HG03064 (cell line): ENCODE measurements at regions not wholly inside any gene's neighbourhood (a gene's known extent, or its start where the extent isn't known, plus 50 kb on each side); places are given as distances from the start of the nearest gene placed in this dataset.
"Not testable (repeated sequence)": the region's sequence is repeated elsewhere in the genome, so short reads cannot be mapped to it uniquely, and the experiment has no call there.

Experiments
- ATAC-seq: cut with Tn5 transposase; IDR thresholded peaks from one replicate; pipeline ENCODE4 v1.9.1; 2021; ENCODE audit warnings: low read depth; ENCODE audit not compliant: unreplicated experiment

DNA sequence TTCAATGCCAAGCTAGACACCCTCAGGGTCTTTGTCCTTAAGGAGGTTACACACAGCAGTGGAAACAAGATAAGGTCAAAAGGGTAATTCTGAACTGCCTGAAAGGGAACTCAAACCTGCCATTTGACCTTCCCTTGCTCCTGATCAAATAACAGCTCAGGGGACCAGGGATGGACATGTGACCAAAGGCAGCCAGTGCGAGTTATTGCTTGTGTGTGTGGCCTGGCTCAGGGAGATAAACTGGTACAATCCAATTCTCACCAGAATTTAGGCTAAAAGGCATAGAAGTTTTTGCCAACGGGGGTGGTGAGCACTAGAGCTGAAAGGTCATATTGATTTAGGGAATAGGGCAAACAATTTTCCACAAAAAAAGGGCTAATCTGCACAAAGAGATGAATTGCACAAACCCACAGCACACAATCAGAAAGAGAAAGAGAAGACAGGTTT lies 349.9 kb upstream of the AUTS2 start:
- ATAC-seq, result not testable (repeated sequence)

- no peak for ATAC-seq
These were observed 347.3 kb upstream of the AUTS2 start for GRCh38 chr7:69250958-69251357.

GRCh38 chr7:69254643-69255042 lies 343.6 kb upstream of the AUTS2 start:
- no peak for ATAC-seq

GRCh38 chr7:69256634-69257081 lies 341.6 kb upstream of the AUTS2 start:
- no peak for ATAC-seq

GRCh38 chr7:69257592-69257991 lies 340.7 kb upstream of the AUTS2 start:
- ATAC-seq, result no peak

GRCh38 chr7:69259445-69259844 lies 338.8 kb upstream of the AUTS2 start:
- no peak for ATAC-seq

DNA sequence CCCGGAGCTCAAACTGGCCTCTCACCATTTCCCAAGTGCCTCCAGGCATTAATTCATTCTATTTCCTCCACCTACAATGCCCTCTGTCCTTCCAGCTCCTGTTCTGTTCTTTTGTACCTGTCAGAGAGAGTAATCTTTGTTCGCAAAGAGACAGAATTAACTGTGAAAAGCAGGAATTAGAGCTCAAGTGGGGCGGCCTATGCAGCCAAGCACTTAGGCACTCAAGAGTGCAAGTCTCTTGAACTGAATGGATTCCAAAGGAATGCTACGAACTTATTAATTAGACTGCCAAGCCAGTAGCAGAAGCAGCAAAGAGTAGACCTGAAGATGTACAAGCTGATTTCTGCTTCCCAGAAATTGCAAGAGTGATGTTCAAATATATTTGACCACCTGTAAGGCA lies 338.3 kb upstream of the AUTS2 start:
- ATAC-seq, result no peak

DNA sequence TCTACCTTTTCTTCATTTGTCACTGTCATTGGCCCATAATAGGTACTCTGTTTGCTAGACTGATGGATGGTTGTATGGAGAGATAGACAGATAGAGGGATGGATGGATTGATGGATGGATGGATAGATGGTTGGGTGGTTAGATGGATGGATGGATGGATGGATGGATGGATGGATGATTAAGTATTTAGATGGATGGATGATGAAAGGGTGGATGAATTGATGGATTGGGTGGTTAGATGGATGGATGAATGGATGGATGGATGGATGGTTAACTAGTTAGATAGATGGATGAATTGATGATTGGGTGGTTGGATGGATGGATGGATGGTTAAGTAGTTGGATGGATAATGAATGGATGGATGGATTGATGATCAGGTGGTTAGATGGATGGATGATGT lies 334.7 kb upstream of the AUTS2 start:
- ATAC-seq, result no peak

DNA sequence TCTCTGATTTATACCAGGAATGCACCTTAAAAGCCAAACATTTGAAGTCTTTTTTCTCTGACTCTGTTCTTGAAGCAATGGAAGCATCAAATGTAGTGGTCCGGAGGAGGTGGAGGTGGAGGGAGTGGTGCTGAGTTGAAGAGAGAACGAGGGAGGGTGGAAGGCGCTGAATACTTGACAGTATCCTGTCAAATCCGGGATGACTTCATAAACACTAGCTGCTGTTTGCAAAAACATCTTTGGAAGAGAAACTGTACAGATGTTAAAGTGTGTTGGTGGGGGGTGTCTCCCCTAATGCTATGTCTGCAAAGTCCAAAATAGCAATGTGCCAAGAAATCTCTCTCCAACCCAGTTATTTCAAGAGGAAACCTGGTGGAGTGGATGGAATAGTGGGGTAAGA lies 328.5 kb upstream of the AUTS2 start:
- no peak for ATAC-seq

- no peak for ATAC-seq
These were observed 326.2 kb upstream of the AUTS2 start for GRCh38 chr7:69272101-69272500.

GRCh38 chr7:69276011-69276729 lies 322.1 kb upstream of the AUTS2 start:
- no peak for ATAC-seq

DNA sequence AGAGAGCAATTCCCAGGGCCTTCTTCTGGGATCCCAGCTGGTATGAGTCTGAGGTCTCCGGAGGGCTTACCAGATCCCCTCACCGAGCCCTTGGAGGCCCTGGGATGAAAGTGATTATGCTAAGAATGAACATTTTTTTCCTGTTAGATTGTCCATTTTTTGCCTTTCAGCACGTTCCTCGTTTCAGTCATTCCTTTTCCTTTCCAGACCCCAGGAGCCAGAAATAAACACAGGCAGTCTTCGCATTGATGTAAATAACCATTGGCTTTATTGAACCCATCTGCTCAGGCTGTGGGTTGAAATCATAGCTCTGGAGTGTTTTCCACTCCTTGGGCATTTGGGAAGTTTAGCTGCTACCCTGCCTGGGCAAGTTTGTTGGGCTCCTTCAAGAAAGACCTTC lies 320.9 kb upstream of the AUTS2 start:
- ATAC-seq, result no peak

GRCh38 chr7:69282946-69283345 lies 315.3 kb upstream of the AUTS2 start:
- ATAC-seq, result no peak

GRCh38 chr7:69283421-69283820 lies 314.9 kb upstream of the AUTS2 start:
- no peak for ATAC-seq

- ATAC-seq, result no peak
These were observed 312.4 kb upstream of the AUTS2 start for GRCh38 chr7:69285854-69286253.

DNA sequence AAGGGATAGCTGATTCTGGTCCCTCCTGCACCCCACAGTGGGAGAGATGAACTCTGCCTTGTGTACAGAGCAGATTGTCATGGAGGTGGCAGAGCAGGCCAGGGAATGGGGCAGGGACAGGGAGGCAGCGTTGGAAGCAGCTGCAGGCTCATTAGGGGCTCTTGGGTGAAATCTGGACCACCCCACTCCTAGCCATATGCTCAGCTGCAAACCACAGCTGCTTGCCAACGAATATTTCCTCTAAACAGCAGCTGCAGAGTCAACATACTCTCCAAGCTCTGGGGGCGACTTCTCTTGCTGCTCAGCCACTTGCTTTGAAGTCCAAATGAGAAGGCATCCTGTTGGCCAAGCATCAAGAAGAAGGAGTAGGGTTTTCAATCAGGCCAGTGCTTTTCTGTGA lies 302.3 kb upstream of the AUTS2 start:
- no peak for ATAC-seq

GRCh38 chr7:69301253-69301652 lies 297.0 kb upstream of the AUTS2 start:
- no peak for ATAC-seq

DNA sequence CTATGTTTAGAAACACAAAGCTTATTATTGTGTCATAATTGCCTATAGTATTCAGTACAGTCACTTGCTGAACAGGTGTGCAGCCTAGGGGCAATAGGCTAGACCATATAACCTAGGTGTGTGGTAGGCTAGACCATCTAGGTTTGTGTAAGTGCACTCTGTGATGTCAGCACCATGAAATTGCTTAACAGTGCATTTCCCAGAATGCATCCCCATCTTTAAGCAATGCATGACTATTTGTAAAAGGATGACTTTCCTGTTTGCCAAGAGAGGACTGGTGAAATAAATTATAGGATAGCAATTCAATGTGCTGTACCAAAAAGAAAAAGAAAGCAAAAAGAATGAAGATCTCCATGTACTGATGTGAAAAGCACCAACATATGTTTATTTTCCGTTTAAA lies 288.7 kb upstream of the AUTS2 start:
- no peak for ATAC-seq

DNA sequence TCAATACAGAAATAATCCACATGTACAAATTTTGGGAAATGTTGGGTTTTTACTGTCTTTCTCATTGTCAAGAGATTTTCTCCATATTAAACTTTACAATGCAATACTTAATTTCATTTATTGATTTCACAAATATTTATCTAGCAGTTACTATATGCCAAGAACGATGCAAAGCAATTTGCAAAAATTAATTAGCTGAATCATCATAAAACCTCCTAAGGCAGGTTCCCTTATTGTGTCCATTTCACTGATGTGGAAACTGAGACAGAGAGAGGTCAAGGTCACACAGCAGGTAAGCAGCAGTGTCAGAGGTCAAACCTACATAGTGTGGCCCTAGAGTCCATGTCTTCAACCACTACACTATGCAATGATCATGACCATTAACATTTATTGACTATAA lies 286.8 kb upstream of the AUTS2 start:
- ATAC-seq, result no peak

DNA sequence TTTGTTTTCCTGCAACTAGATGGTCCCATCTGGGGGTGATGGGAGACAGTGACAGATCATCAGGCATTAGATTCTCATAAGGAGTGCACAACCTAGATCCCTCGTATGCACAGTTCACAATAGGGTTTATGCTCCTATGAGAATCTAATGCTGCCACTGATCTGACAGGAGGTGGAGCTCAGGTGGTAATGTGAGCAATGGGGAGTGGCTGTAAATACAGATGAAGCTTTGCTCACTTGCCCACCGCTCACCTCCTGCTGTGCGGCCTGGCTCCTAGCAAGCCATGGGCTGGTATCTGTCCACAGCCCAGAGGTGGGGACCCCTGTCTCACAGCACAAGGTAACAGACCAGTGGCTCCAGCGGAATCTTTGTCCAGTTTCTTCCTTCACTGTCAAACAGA lies 284.4 kb upstream of the AUTS2 start:
- ATAC-seq, result not testable (repeated sequence)

DNA sequence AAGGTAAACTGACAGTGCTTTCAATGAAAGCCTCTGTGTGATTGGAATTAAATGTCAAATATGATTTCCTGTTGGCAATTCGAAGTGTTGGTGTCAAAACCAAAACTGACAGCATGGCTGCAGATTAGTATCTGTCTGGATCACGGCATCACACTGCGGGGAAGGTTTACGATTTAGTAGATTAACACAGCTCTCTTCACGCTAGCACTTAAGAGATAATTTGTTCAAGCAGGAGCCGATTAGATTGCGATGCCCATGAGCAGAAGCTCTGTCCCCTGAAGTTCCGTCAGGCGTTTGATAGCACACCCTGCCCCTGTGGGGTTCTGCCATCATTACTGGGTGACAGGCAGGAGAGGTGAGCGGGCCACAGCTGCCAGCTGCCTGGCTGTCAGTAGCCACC lies 279.5 kb upstream of the AUTS2 start:
- no peak for ATAC-seq

DNA sequence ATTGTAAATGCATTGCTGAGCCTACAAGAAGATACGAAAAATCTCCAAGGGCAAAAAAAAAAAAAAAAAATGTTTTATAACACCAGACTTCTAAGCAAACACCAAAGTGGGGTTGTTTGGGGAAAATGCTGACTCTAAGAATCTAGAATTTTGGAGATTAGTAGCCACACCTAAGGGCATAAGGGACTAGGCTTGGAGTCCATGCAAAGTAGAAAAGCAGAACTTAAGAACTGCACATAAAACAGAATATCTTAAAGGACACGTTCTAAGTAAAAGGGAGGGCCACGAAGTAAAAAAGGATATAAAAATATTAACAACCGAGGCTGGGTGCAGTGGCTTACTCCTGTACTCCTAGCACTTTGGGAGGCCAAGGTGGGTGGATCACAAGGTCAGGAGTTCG lies 269.8 kb upstream of the AUTS2 start:
- no peak for ATAC-seq

DNA sequence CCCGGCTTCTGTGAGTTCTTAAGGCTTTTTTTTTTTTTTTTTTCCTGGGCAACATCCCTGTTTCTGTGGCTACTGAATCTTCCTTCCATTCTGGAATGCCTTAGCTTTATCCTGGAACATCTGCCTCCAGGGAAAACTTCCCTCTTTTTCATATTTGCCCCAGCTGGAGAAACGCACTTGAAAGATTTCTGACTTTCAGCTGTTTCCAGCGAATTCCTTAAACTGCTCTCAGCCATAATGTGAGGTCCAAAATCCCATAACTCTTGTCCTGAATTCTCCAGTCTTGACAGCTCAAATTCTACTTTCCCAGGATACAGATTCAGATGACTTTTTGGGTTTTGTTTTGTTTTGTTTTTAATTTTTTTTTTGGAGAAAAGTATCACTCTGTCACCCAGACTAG lies 263.6 kb upstream of the AUTS2 start:
- no peak for ATAC-seq
